MM.1S (cell line): ENCODE measurements at regions not wholly inside any gene's neighbourhood (a gene's known extent, or its start where the extent isn't known, plus 50 kb on each side); places are given as distances from the start of the nearest gene placed in this dataset.

Experiments
- DNase-seq: peaks from one replicate; pipeline ENCODE4 v3.0.0-alpha.2; 2015
- H2AFZ ChIP-seq: fragments of 300-600 bp; sonication (generic); 2 replicates; pipeline ENCODE4 v1.6.0; 2016; ENCODE audit warnings: antibody characterized with exemption, low read length
- H3F3A ChIP-seq: fragments of 300-600 bp; sonication (generic); 2 replicates; pipeline ENCODE4 v1.6.1; 2016; ENCODE audit warnings: mild to moderate bottlenecking, antibody characterized with exemption, low read length, moderate library complexity, mixed read lengths; ENCODE audit not compliant: insufficient read depth
- H3K27ac ChIP-seq: fragments of 300-600 bp; sonication (generic); 2 replicates; pipeline ENCODE4 v1.5.1; 2016; ENCODE audit warnings: mild to moderate bottlenecking, low read length
- H3K27me3 ChIP-seq: fragments of 300-600 bp; sonication (generic); replicated peaks from 2 replicates; pipeline ENCODE4 v1.6.0; 2016; ENCODE audit warnings: low read length; ENCODE audit not compliant: insufficient read depth
- H3K36me3 ChIP-seq: fragments of 300-600 bp; sonication (generic); replicated peaks from 2 replicates; pipeline ENCODE4 v1.6.1; 2016; ENCODE audit warnings: mild to moderate bottlenecking, low read length, mixed read lengths; ENCODE audit not compliant: insufficient read depth
- H3K4me1 ChIP-seq: fragments of 300-600 bp; sonication (generic); 2 replicates; pipeline ENCODE4 v1.6.1; 2016; ENCODE audit warnings: low read length, mixed read lengths
- H3K4me2 ChIP-seq: fragments of 300-600 bp; sonication (generic); 2 replicates; pipeline ENCODE4 v1.6.0; 2016; ENCODE audit warnings: low read depth, low read length
- H3K4me3 ChIP-seq: fragments of 300-600 bp; sonication (generic); 2 replicates; pipeline ENCODE4 v1.5.1; 2016; ENCODE audit warnings: low read length, mixed read lengths
- H3K79me2 ChIP-seq: fragments of 300-600 bp; sonication (generic); 2 replicates; pipeline ENCODE4 v1.6.1; 2016; ENCODE audit warnings: mixed run types, low read length, mixed read lengths
- H3K9ac ChIP-seq: fragments of 300-600 bp; sonication (generic); 2 replicates; pipeline ENCODE4 v1.6.1; 2016; ENCODE audit warnings: low read length, mixed read lengths
- H3K9me2 ChIP-seq: fragments of 300-600 bp; sonication (generic); replicated peaks from 2 replicates; pipeline ENCODE4 v1.6.1; 2016; ENCODE audit warnings: mild to moderate bottlenecking, low read length, mixed read lengths; ENCODE audit not compliant: insufficient read depth
- H3K9me3 ChIP-seq: fragments of 300-600 bp; sonication (generic); replicated peaks from 2 replicates; pipeline ENCODE4 v1.6.1; 2016; ENCODE audit warnings: mild to moderate bottlenecking, low read length, mixed read lengths; ENCODE audit not compliant: insufficient read depth
- H4K20me1 ChIP-seq: fragments of 300-600 bp; sonication (generic); 2 replicates; pipeline ENCODE4 v1.6.1; 2016; ENCODE audit warnings: mild to moderate bottlenecking, low read length, moderate library complexity, mixed read lengths; ENCODE audit not compliant: insufficient read depth
- EZH2 ChIP-seq: fragments of 300-600 bp; sonication (generic); optimal IDR thresholded peaks from 2 replicates; pipeline ENCODE3; 2017; ENCODE audit warnings: low read depth, mild to moderate bottlenecking, antibody characterized with exemption, low read length, mixed read lengths
- EZH2phosphoT487 ChIP-seq: fragments of 300-600 bp; sonication (generic); IDR thresholded peaks from 2 replicates; pipeline ENCODE4 v1.6.1; 2018; ENCODE audit warnings: antibody characterized with exemption, low read length
- TF ChIP-seq, protein P1 (sequence below): fragments of 300-600 bp; sonication (generic); IDR thresholded peaks from 2 replicates; pipeline ENCODE4 v1.5.1; 2016; ENCODE audit warnings: antibody characterized with exemption, low read length, mixed read lengths

GRCh38 chr2:116955646-116956045, 858.8 kb upstream of the DDX18 start:
- no peak overlapping the region for H3K4me3 ChIP-seq
- no peak for DNase-seq
- H3K27me3 ChIP-seq = no peaks in the 10 kb centered on the region
- TF ChIP-seq EZH2phosphoT487 = no peak
- no peaks in the 10 kb centered on the region for H3K36me3 ChIP-seq
- no peak overlapping the region for H3K27ac ChIP-seq
- H3K4me1 ChIP-seq = no peaks in the 10 kb centered on the region
- no peaks in the 10 kb centered on the region for H3K79me2 ChIP-seq
- no peaks in the 10 kb centered on the region for H4K20me1 ChIP-seq
- no peak overlapping the region for H3K4me2 ChIP-seq
- H3K9me3 ChIP-seq = no peaks in the 10 kb centered on the region
- no peak overlapping the region for H2AFZ ChIP-seq
- no peaks in the 10 kb centered on the region for H3K9me2 ChIP-seq
- no peak overlapping the region for H3K9ac ChIP-seq
- H3F3A ChIP-seq = no peaks in the 10 kb centered on the region

DNA sequence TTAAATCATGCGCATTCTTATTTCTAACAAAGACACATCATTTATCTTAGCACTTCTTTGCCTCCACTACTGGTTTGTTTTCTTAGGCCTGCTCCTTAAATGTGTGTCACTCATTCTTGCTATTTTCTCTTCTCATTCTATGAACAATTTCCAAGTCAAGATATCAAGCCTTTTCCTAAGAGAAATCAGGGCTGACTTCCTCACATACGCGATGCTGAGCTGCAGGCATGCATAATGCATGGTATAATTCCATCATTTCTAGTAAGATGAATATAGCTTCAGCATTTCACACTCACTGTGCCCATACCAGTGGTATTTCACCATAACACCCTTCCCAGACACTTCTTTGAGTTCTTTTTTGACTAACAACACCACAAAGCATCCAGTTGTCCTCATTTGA, 838.9 kb upstream of the DDX18 start:
- Histone ChIP-seq H3K36me3 (no peaks in the 10 kb centered on the region), H3K27ac (no peak overlapping the region), H3K4me2 (no peak overlapping the region), H3F3A (no peaks in the 10 kb centered on the region), H3K27me3 (no peaks in the 10 kb centered on the region), H3K9ac (no peak overlapping the region), H4K20me1 (no peaks in the 10 kb centered on the region), H2AFZ (no peak overlapping the region), H3K9me3 (no peaks in the 10 kb centered on the region), H3K9me2 (no peaks in the 10 kb centered on the region), H3K4me1 (no peaks in the 10 kb centered on the region), H3K79me2 (no peaks in the 10 kb centered on the region), H3K4me3 (no peak overlapping the region)
- TF ChIP-seq EZH2 (no peak), EZH2phosphoT487 (no peak)
- TF ChIP-seq, protein P1, sequence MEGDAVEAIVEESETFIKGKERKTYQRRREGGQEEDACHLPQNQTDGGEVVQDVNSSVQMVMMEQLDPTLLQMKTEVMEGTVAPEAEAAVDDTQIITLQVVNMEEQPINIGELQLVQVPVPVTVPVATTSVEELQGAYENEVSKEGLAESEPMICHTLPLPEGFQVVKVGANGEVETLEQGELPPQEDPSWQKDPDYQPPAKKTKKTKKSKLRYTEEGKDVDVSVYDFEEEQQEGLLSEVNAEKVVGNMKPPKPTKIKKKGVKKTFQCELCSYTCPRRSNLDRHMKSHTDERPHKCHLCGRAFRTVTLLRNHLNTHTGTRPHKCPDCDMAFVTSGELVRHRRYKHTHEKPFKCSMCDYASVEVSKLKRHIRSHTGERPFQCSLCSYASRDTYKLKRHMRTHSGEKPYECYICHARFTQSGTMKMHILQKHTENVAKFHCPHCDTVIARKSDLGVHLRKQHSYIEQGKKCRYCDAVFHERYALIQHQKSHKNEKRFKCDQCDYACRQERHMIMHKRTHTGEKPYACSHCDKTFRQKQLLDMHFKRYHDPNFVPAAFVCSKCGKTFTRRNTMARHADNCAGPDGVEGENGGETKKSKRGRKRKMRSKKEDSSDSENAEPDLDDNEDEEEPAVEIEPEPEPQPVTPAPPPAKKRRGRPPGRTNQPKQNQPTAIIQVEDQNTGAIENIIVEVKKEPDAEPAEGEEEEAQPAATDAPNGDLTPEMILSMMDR = no peak
- no peak for DNase-seq

DNA sequence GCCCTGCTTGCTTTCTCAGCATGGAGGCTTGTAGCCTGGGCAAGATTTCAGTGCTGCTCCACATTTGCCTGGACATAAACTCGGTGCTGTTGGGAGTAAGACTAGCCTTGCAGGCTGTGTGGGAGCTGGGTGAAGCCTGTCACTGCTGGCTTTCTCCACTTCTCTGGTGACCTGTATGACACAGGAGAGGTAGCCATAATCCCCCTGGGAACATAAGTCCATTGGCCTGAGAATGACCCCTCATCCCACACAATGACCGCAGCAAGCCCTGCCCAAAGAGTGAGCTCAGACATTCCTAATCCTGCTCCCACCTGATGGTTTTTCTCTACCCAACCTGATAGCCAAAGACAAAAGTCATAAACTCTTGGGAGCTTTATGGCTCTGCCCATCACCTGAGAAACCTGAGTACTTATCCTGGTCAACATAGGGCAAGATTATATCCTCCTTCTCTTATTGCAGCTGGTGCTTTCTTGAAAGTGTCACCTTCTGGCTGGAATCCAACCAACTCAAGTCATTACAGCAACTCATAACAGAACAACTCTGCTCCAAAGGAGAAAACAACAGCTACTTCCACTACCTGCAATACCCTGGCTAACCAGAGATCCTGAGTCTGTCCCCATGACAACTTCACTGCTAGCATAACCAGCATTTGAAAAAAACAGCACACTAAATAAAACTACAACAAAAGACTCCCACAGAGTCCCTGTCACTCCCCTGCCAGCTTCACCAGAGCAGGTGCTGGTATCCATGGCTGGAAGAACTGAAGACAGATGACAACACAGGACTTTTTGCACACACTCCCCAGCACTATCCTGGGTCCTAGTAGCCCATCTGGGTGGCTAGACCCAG, 834.4 kb upstream of the DDX18 start:
- no peak overlapping the region for H3K9ac ChIP-seq
- DNase-seq = no peak

More for the DNA sequence above, 834.4 kb upstream of the DDX18 start:
- no peaks in the 10 kb centered on the region for H3K79me2 ChIP-seq
- H3K4me1 ChIP-seq = no peaks in the 10 kb centered on the region
- H3K4me2 ChIP-seq = no peak overlapping the region
- no peaks in the 10 kb centered on the region for H3K9me3 ChIP-seq
- H2AFZ ChIP-seq = no peak overlapping the region
- no peak overlapping the region for H3K4me3 ChIP-seq
- H3K36me3 ChIP-seq = no peaks in the 10 kb centered on the region
- no peak for TF ChIP-seq EZH2
- TF ChIP-seq, protein P1 = no peak
- TF ChIP-seq EZH2phosphoT487 = no peak
- H3K9me2 ChIP-seq = no peaks in the 10 kb centered on the region
- H3K27ac ChIP-seq = no peak overlapping the region
- H3F3A ChIP-seq = no peaks in the 10 kb centered on the region
- no peaks in the 10 kb centered on the region for H3K27me3 ChIP-seq
- no peaks in the 10 kb centered on the region for H4K20me1 ChIP-seq
